ENCODE measurements at regions not wholly inside any gene's neighbourhood (a gene's known extent, or its start where the extent isn't known, plus 50 kb on each side); places are given as distances from the start of the nearest gene placed in this dataset.

GRCh38 chr3:102545276-102545675 lies 110.5 kb downstream of the ZPLD1 start:
- WGBS, 4 donors: 72 to 81% (median 77%) methylated on average over 2 of the region's 2 CpGs
- no peak overlapping the region for H3K27ac ChIP-seq
- TF ChIP-seq, protein P1, sequence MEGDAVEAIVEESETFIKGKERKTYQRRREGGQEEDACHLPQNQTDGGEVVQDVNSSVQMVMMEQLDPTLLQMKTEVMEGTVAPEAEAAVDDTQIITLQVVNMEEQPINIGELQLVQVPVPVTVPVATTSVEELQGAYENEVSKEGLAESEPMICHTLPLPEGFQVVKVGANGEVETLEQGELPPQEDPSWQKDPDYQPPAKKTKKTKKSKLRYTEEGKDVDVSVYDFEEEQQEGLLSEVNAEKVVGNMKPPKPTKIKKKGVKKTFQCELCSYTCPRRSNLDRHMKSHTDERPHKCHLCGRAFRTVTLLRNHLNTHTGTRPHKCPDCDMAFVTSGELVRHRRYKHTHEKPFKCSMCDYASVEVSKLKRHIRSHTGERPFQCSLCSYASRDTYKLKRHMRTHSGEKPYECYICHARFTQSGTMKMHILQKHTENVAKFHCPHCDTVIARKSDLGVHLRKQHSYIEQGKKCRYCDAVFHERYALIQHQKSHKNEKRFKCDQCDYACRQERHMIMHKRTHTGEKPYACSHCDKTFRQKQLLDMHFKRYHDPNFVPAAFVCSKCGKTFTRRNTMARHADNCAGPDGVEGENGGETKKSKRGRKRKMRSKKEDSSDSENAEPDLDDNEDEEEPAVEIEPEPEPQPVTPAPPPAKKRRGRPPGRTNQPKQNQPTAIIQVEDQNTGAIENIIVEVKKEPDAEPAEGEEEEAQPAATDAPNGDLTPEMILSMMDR (IDR thresholded peaks at IDR 0.05): no peak
- no peak for TF ChIP-seq POLR2A (IDR thresholded peaks at IDR 0.05)
- no peak for DNase-seq
- H3K9me3 ChIP-seq: no peaks in the 10 kb centered on the region
- intact Hi-C loops (cut with DNase I): no loop called here
- H3K27me3 ChIP-seq: peaks cover 0 to 6% (median 0%) of the 10 kb centered on the region in 9 donors
- H3K4me1 ChIP-seq: no peaks in the 10 kb centered on the region
- ATAC-seq: no peak
- H3K36me3 ChIP-seq: no peaks in the 10 kb centered on the region
- no peak overlapping the region for H3K4me3 ChIP-seq

- TF ChIP-seq, protein P1 (IDR thresholded peaks at IDR 0.05): no peak
- TF ChIP-seq POLR2A (IDR thresholded peaks at IDR 0.05): no peak
- Histone ChIP-seq H3K4me1 (no peaks in the 10 kb centered on the region), H3K36me3 (no peaks in the 10 kb centered on the region), H3K27me3 (no peaks in the 10 kb centered on the region), H3K9me3 (no peaks in the 10 kb centered on the region), H3K27ac (no peak overlapping the region), H3K4me3 (no peak overlapping the region)
- ATAC-seq: no peak
- no peak for DNase-seq
- intact Hi-C loops (cut with DNase I): no loop called here
Measured at GRCh38 chr3:102553876-102554275, 119.1 kb downstream of the ZPLD1 start.

DNA sequence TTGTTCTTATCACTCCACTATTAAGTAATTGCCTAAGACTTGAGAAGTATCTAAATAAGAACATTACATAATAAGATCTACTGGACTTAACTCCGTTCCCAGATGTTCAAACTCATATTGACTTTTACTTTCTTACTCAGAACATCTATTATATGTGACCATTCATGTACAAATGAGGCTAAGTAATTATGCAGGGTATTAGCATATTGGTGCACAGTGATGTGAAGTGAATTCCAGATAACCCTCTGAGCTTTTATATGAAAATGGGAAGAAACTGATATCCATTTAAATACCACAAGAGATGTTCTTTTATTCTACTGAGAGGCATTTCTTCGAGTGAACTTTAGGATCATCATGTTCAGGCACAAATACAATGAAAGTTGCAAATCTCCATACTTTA lies 135.7 kb downstream of the ZPLD1 start:
- intact Hi-C loops (cut with DNase I): no loop called here
- Histone ChIP-seq H3K4me1 (no peaks in the 10 kb centered on the region), H3K27ac (no peak overlapping the region), H3K4me3 (no peak overlapping the region), H3K27me3 (no peaks in the 10 kb centered on the region), H3K36me3 (no peaks in the 10 kb centered on the region), H3K9me3 (no peaks in the 10 kb centered on the region)
- WGBS, 4 donors: 44 to 54% (median 50%) methylated on average over 2 of the region's 2 CpGs
- DNase-seq (no peak), ATAC-seq (no peak)
- TF ChIP-seq, protein P1 (IDR thresholded peaks at IDR 0.05): no peak
- no peak for TF ChIP-seq POLR2A (IDR thresholded peaks at IDR 0.05)

- no peaks in the 10 kb centered on the region for H3K27me3 ChIP-seq
- no peaks in the 10 kb centered on the region for H3K9me3 ChIP-seq
- DNase-seq: no peak
- no peak overlapping the region for H3K27ac ChIP-seq
- H3K36me3 ChIP-seq: no peaks in the 10 kb centered on the region
- ATAC-seq: no peak
- TF ChIP-seq POLR2A (IDR thresholded peaks at IDR 0.05): no peak
- TF ChIP-seq, protein P1 (IDR thresholded peaks at IDR 0.05): no peak
- intact Hi-C loops (cut with DNase I): no loop called here
- no peak overlapping the region for H3K4me3 ChIP-seq
- H3K4me1 ChIP-seq: no peaks in the 10 kb centered on the region
- WGBS, 4 donors: 77 to 90% (median 85%) methylated on average over 1 of the region's 1 CpG
Measured at GRCh38 chr3:102571006-102571405, 136.2 kb downstream of the ZPLD1 start.
